ENCODE measurements at regions not wholly inside any gene's neighbourhood (a gene's known extent, or its start where the extent isn't known, plus 50 kb on each side); places are given as distances from the start of the nearest gene placed in this dataset.

DNA sequence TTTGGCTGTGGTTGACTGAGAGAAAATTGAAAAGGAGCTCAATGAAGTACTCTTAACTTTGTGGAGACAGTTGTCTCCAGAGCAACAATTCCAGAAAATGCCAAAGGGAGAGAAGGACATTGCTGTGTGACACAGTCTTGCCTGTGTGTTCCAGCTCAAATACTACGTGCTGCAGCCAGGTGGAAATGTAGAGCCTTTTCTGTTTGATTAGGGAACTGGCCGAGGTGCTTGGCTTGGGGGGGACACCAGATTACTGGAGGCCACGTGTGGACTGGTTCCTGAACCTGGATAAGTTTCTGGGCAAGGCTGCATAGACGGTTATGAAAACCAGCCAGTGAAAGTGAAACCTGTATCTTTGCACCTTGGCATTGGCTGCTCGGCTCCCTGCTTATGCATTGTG, 217.9 kb downstream of the CTH start:
- TF ChIP-seq, protein P1, sequence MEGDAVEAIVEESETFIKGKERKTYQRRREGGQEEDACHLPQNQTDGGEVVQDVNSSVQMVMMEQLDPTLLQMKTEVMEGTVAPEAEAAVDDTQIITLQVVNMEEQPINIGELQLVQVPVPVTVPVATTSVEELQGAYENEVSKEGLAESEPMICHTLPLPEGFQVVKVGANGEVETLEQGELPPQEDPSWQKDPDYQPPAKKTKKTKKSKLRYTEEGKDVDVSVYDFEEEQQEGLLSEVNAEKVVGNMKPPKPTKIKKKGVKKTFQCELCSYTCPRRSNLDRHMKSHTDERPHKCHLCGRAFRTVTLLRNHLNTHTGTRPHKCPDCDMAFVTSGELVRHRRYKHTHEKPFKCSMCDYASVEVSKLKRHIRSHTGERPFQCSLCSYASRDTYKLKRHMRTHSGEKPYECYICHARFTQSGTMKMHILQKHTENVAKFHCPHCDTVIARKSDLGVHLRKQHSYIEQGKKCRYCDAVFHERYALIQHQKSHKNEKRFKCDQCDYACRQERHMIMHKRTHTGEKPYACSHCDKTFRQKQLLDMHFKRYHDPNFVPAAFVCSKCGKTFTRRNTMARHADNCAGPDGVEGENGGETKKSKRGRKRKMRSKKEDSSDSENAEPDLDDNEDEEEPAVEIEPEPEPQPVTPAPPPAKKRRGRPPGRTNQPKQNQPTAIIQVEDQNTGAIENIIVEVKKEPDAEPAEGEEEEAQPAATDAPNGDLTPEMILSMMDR (IDR thresholded peaks at IDR 0.05 in 2 of 3, conservative IDR thresholded peaks at IDR 0.05 in 1 of 3; ENCODE audit: control insufficient read depth in 2 of 3, extremely low read depth in 1 of 3, insufficient read depth in 1 of 3, low read depth in 3 of 3, low read length in 3 of 3), result no peak
- TF ChIP-seq DPF2 (IDR thresholded peaks at IDR 0.05) (no peak), CEBPB (IDR thresholded peaks at IDR 0.05; ENCODE audit: borderline replicate concordance in 1 of 2, low read depth in 2 of 2, low read length in 2 of 2) (no peak), RCOR1 (conservative IDR thresholded peaks at IDR 0.05; ENCODE audit: low read depth, low read length) (no peak), EZH2 (IDR thresholded peaks at IDR 0.05; ENCODE audit: borderline replicate concordance, control insufficient read depth, low read depth, low read length) (no peak), SMAD1 (IDR thresholded peaks at IDR 0.05; ENCODE audit: low read depth, partially characterized antibody) (no peak), POLR2A (IDR thresholded peaks at IDR 0.05; ENCODE audit: low read depth, low read length) (no peak)
- TF ChIP-seq, protein P2, sequence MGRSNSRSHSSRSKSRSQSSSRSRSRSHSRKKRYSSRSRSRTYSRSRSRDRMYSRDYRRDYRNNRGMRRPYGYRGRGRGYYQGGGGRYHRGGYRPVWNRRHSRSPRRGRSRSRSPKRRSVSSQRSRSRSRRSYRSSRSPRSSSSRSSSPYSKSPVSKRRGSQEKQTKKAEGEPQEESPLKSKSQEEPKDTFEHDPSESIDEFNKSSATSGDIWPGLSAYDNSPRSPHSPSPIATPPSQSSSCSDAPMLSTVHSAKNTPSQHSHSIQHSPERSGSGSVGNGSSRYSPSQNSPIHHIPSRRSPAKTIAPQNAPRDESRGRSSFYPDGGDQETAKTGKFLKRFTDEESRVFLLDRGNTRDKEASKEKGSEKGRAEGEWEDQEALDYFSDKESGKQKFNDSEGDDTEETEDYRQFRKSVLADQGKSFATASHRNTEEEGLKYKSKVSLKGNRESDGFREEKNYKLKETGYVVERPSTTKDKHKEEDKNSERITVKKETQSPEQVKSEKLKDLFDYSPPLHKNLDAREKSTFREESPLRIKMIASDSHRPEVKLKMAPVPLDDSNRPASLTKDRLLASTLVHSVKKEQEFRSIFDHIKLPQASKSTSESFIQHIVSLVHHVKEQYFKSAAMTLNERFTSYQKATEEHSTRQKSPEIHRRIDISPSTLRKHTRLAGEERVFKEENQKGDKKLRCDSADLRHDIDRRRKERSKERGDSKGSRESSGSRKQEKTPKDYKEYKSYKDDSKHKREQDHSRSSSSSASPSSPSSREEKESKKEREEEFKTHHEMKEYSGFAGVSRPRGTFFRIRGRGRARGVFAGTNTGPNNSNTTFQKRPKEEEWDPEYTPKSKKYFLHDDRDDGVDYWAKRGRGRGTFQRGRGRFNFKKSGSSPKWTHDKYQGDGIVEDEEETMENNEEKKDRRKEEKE (IDR thresholded peaks at IDR 0.05), result no peak

Data from GM12878 (cell line).